ENCODE measurements at regions not wholly inside any gene's neighbourhood (a gene's known extent, or its start where the extent isn't known, plus 50 kb on each side); places are given as distances from the start of the nearest gene placed in this dataset.
A peak's percentile ranks its signal among the peaks of the same experiment; 100 is the strongest.
"Not testable (repeated sequence)": the region's sequence is repeated elsewhere in the genome, so short reads cannot be mapped to it uniquely, and the experiment has no call there.

DNA sequence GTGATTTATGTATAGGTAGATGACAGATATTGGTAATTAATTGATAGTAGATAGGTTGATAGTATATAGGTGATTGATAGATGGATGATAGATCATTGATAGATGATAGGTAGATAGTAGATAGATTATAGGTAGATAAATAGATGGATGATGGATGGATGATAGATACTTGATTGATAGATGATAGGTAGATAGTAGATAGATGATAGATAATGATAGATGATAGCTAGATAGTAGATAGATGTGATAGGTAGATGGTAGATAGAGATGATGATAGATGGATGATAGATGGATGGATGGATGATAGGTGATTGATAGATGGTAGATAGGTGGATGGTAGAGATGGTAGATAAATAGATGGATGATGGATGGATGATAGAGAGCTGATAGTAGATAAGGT is 62.0 kb upstream of the SAMD11 start:
- Mint-ChIP-seq H3K36me3 (ENCODE audit: low read depth) (no peaks in the 10 kb centered on the region), H3K4me3 (no peak overlapping the region), H3K27ac (ENCODE audit: unreplicated experiment) (no peak overlapping the region), H3K9me3 (no peaks in the 10 kb centered on the region), H3K4me1 (no peaks in the 10 kb centered on the region), H3K27me3 (ENCODE audit: low read depth) (peaks cover 74% of the 10 kb centered on the region)
- TF ChIP-seq CTCF (conservative IDR thresholded peaks at IDR 0.05) = no peak
- DNase-seq (ENCODE audit: low read depth, low spot score) = no peak

DNA sequence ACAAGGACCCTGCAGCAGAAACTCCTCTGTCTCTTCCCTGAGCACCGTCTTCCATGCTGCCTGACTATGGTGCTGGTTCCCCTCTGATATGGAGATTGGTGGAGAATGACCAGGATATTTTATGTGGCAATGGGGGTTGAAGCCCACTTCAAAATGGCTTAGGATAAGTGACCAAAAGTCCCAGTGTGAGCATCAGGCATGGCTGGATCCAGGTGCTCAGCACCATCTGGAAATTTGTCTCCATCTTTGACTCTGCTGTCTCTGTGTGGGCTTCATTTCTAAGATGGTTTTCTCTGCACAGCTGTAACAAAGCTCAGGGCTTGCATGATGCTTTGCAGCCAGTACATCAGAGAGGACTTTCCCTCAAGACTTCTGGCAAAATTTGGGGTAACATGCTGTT is 61.1 kb upstream of the SAMD11 start:
- not testable (repeated sequence) for H3K36me3 Mint-ChIP-seq (ENCODE audit: low read depth); H3K4me3 Mint-ChIP-seq; H3K27ac Mint-ChIP-seq (ENCODE audit: unreplicated experiment); H3K4me1 Mint-ChIP-seq; DNase-seq (ENCODE audit: low read depth, low spot score); H3K9me3 Mint-ChIP-seq
- H3K27me3 Mint-ChIP-seq (ENCODE audit: low read depth) = peaks cover 83% of the 10 kb centered on the region

DNA sequence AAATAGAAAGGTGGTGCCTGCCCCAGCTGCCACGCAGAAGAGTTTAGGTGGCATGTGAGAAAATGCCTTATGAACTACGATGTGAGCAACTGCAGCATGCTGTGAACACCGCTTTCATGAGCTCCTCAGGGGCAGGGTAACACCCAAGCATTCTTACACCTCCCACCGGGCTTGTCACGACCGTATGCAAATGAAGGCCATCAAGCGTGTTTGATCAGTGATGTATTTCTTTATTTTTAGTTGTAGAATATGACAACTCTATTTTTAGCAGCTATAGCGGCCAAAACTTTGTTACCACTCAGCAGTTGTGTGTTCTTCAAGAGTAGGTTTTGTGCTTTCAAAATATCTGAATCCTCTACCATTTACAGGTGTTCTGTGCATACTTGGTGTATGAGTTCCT is 58.1 kb upstream of the SAMD11 start:
- peaks cover 89% of the 10 kb centered on the region for H3K27me3 Mint-ChIP-seq (ENCODE audit: low read depth)
- DNase-seq (ENCODE audit: low read depth, low spot score); H3K9me3 Mint-ChIP-seq; H3K4me1 Mint-ChIP-seq; H3K36me3 Mint-ChIP-seq (ENCODE audit: low read depth); H3K27ac Mint-ChIP-seq (ENCODE audit: unreplicated experiment); H3K4me3 Mint-ChIP-seq: not testable (repeated sequence)

- H3K27me3 Mint-ChIP-seq (ENCODE audit: low read depth) = peaks cover 89% of the 10 kb centered on the region
- H3K27ac Mint-ChIP-seq (ENCODE audit: unreplicated experiment) = no peak overlapping the region
- no peaks in the 10 kb centered on the region for H3K4me1 Mint-ChIP-seq
- H3K9me3 Mint-ChIP-seq = no peaks in the 10 kb centered on the region
- TF ChIP-seq CTCF (conservative IDR thresholded peaks at IDR 0.05) = no peak
- no peak for DNase-seq (ENCODE audit: low read depth, low spot score)
- no peaks in the 10 kb centered on the region for H3K36me3 Mint-ChIP-seq (ENCODE audit: low read depth)
- no peak overlapping the region for H3K4me3 Mint-ChIP-seq
Observed at GRCh38 chr1:866095-866494, 57.6 kb upstream of the SAMD11 start.

GRCh38 chr1:866631-867299 is 57.0 kb upstream of the SAMD11 start:
- H3K27me3 Mint-ChIP-seq (ENCODE audit: low read depth) = peaks cover 90% of the 10 kb centered on the region
- not testable (repeated sequence) for H3K4me1 Mint-ChIP-seq; H3K36me3 Mint-ChIP-seq (ENCODE audit: low read depth); H3K9me3 Mint-ChIP-seq; H3K4me3 Mint-ChIP-seq; H3K27ac Mint-ChIP-seq (ENCODE audit: unreplicated experiment); DNase-seq (ENCODE audit: low read depth, low spot score)

DNA sequence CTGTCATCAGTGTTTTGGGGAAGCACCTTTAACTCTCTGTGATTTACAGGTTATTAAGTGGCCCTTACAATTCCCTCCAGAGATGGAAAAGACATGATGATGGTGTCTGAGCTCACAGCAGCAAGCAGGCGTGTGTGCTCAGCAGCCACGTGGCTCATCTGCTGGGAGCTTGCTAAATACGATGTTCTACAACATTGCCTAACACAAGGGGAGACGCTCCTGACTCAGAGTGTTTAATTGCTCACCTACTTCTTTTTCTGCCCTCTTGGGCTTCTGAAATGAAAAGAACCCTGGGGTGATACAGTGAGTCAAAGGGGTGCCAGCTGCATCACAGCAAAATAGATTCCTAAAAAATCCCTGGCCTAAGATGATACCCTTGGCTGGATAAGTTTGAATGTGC is 56.2 kb upstream of the SAMD11 start:
- H3K9me3 Mint-ChIP-seq; DNase-seq (ENCODE audit: low read depth, low spot score); H3K36me3 Mint-ChIP-seq (ENCODE audit: low read depth); H3K4me3 Mint-ChIP-seq; H3K4me1 Mint-ChIP-seq; H3K27ac Mint-ChIP-seq (ENCODE audit: unreplicated experiment): not testable (repeated sequence)
- peaks cover 88% of the 10 kb centered on the region for H3K27me3 Mint-ChIP-seq (ENCODE audit: low read depth)

DNA sequence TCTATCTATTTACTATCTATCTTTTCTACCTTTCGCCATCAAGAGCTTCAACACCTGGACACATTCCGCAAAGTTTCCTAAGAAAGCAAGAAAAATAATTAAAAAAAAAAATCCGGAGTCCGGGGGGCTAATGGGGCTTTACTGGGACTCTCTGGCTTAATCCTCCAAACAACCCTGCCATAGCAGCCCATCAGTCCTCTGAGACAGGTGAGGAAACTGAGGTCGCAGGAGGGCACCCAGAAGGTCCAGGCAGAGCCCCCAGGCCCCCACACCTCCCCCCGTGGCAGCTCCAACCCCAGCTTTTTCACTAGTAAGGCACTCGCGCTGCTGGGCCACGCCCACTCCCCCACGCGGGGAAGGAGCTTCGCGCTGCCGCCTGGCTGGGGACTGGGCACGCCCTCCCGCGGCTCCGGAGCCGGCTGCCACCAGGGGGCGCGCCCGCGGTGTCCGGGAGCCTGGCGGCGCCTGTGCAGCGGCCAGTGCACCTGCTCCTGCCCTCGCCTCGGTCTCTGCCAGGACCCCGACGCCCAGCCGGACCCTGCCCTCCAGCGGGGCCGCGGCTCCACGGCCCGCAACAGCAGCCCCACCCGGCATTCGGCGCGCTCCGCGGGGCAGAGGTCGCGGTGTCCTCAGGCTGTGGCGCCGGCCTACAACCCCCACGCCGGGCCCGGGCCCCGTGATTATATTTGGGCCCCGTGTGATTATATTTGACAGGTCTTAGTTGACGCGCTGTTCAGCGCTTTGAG is 54.1 kb upstream of the SAMD11 start:
- peak; percentile 70 for DNase-seq (ENCODE audit: low read depth, low spot score)
- H3K27ac Mint-ChIP-seq (ENCODE audit: unreplicated experiment) = no peak overlapping the region
- H3K27me3 Mint-ChIP-seq (ENCODE audit: low read depth) = peaks cover 88% of the 10 kb centered on the region
- no peaks in the 10 kb centered on the region for H3K4me1 Mint-ChIP-seq
- peak; percentile 84 for TF ChIP-seq CTCF (conservative IDR thresholded peaks at IDR 0.05)
- no peak overlapping the region for H3K4me3 Mint-ChIP-seq
- no peaks in the 10 kb centered on the region for H3K9me3 Mint-ChIP-seq
- H3K36me3 Mint-ChIP-seq (ENCODE audit: low read depth) = no peaks in the 10 kb centered on the region

Measured in neural crest cell (in vitro differentiated cells).